Panc1 (cell line): ENCODE measurements at regions not wholly inside any gene's neighbourhood (a gene's known extent, or its start where the extent isn't known, plus 50 kb on each side); places are given as distances from the start of the nearest gene placed in this dataset.
A peak's percentile ranks its signal among the peaks of the same experiment; 100 is the strongest.

Experiments
- ATAC-seq: fragments of 200-7000 bp; cut with Tn5 transposase; 2 replicates; pipeline ENCODE4 v1.9.1; 2020; ENCODE audit warnings: mild to moderate bottlenecking, moderate library complexity
- BruUV-seq: library from RNA; stranded (reverse); fragments of 400-500 nt; replicated peaks from 2 replicates; lab custom pipeline; 2021; lab: Mats Ljungman, UMichigan
- CTCF ChIA-PET: fragments of 300-600 bp; sonication (Branson Sonifier 250); formaldehyde crosslinking; loops from one replicate; lab custom pipeline; 2022; ENCODE audit warnings: antibody characterized with exemption; lab: Charles Lee
- POLR2A ChIA-PET: fragments of 300-600 bp; sonication (Branson Sonifier 250); formaldehyde crosslinking; loops from one replicate; lab custom pipeline; 2022; ENCODE audit warnings: antibody characterized with exemption; lab: Charles Lee
- DNase-seq: peaks from one replicate; pipeline ENCODE4 v3.0.0-alpha.2; 2010; ENCODE audit warnings: low read depth, low spot score
- H3K27ac ChIP-seq: 2 replicates; pipeline ENCODE4 v1.5.1; 2011; ENCODE audit warnings: mild to moderate bottlenecking, low read length, inconsistent platforms
- H3K27me3 ChIP-seq: fragments of 200-500 bp; sonication (Bioruptor generic); 2 replicates; pipeline ENCODE4 v1.6.0; 2014; ENCODE audit warnings: low read length, inconsistent platforms; ENCODE audit not compliant: control insufficient read depth, insufficient read depth
- H3K36me3 ChIP-seq: fragments of 200-500 bp; sonication (Bioruptor generic); 2 replicates; pipeline ENCODE4 v1.5.1; 2014; ENCODE audit warnings: inconsistent platforms, mild to moderate bottlenecking, low read length, moderate library complexity; ENCODE audit not compliant: control insufficient read depth, insufficient read depth
- H3K4me1 ChIP-seq: 2 replicates; pipeline ENCODE4 v1.5.1; 2011; ENCODE audit warnings: inconsistent platforms, mild to moderate bottlenecking, low read length, moderate library complexity; ENCODE audit not compliant: control insufficient read depth, insufficient read depth
- H3K4me3 ChIP-seq, 2 experiments: 2 replicates each; pipeline ENCODE4 v1.5.1; 2011 to 2012; ENCODE audit warnings: low read depth in 2 of 2, low read length in 2 of 2, mild to moderate bottlenecking in 2 of 2, inconsistent platforms in 1 of 2, moderate library complexity in 1 of 2
- H3K9me3 ChIP-seq: fragments of 200-500 bp; sonication (Bioruptor generic); 2 replicates; pipeline ENCODE4 v1.5.1; 2014; ENCODE audit warnings: low read depth, mild to moderate bottlenecking, inconsistent platforms, low read length, moderate library complexity; ENCODE audit not compliant: control insufficient read depth, insufficient read depth
- CTCF ChIP-seq: fragments of 450-650 bp; IDR thresholded peaks from 2 replicates; pipeline ENCODE4 v1.5.1; 2017; ENCODE audit warnings: mild to moderate bottlenecking
- POLR2AphosphoS5 ChIP-seq: IDR thresholded peaks from 2 replicates; pipeline ENCODE4 v1.6.1; 2012; ENCODE audit warnings: mild to moderate bottlenecking, low read depth, low read length, moderate library complexity
- REST ChIP-seq, 2 experiments: IDR thresholded peaks; 2 replicates each; pipeline ENCODE4 v1.6.1; 2011 to 2012; ENCODE audit warnings: low read depth in 2 of 2, control low read depth in 1 of 2, low read length in 1 of 2, mild to moderate bottlenecking in 1 of 2, moderate library complexity in 1 of 2; ENCODE audit not compliant: insufficient read depth in 1 of 2
- SIN3A ChIP-seq: IDR thresholded peaks from 2 replicates; pipeline ENCODE4 v1.6.1; 2012; ENCODE audit warnings: low read depth, mild to moderate bottlenecking, low read length, moderate library complexity, borderline replicate concordance; ENCODE audit not compliant: insufficient read depth
- TCF7L2 ChIP-seq: IDR thresholded peaks from 2 replicates; pipeline ENCODE4 v1.6.1; 2011; ENCODE audit warnings: mild to moderate bottlenecking, low read depth, low read length, inconsistent platforms
- in situ Hi-C: cut with HindIII; loops from 2 replicates; pipeline ENCODE4 v1.10.0; 2016; ENCODE audit warnings: low sequenced_read_pairs, low pct_unique_long_range_greater_than_20kb
- intact Hi-C: fragments of 100-400 bp; cut with micrococcal nuclease; formaldehyde crosslinking; loops from one replicate; pipeline ENCODE4 v1.10.0; 2022; ENCODE audit not compliant: unreplicated experiment

- in situ Hi-C loops = no loop called here
- Histone ChIP-seq H3K9me3 (peaks cover 4% of the 10 kb centered on the region; the same call in 1 of the 2 replicates), H3K27ac (no peak overlapping the region), H3K4me1 (peaks cover 7% of the 10 kb centered on the region), H3K27me3 (no peaks in the 10 kb centered on the region), H3K36me3 (no peaks in the 10 kb centered on the region), H3K4me3 (no peak overlapping the region)
- ATAC-seq = no peak
- intact Hi-C loops = no loop called here
- TF ChIP-seq POLR2AphosphoS5 (no peak), CTCF (no peak), TCF7L2 (no peak), REST (IDR thresholded peaks at IDR 0.05; ENCODE audit: insufficient read depth in 1 of 2, low read depth in 2 of 2, low read length in 1 of 2) (no peak), SIN3A (no peak)
- ChIA-PET POLR2A (no interaction called here), CTCF (no interaction called here)
- DNase-seq = no peak
- no TSS peak for BruUV-seq
Observed at GRCh38 chr13:50384724-50385123, 369.5 kb downstream of the KCNRG start.

GRCh38 chr13:50386541-50387050 lies 371.4 kb downstream of the KCNRG start:
- no peak for DNase-seq
- POLR2A ChIA-PET = no interaction called here
- no peak; the same call in 1 of the 2 replicates for ATAC-seq
- Histone ChIP-seq H3K4me3 (no peak overlapping the region), H3K27me3 (no peaks in the 10 kb centered on the region), H3K4me1 (peaks cover 7% of the 10 kb centered on the region), H3K9me3 (no peaks in the 10 kb centered on the region), H3K36me3 (no peaks in the 10 kb centered on the region), H3K27ac (peak overlapping the region; percentile 61; the same call in 1 of the 2 replicates)
- CTCF ChIA-PET = interaction anchor here (0.6 to 0.7 kb wide), 2 partner anchors 124 to 412 kb away, joined by 3 to 6 read pairs; no protein-coding TSS in a partner anchor
- intact Hi-C loops = no loop called here
- in situ Hi-C loops = no loop called here
- BruUV-seq = no TSS peak
- TF ChIP-seq TCF7L2 = no peak
- no peak for TF ChIP-seq REST (IDR thresholded peaks at IDR 0.05; ENCODE audit: insufficient read depth in 1 of 2, low read depth in 2 of 2, low read length in 1 of 2)
- TF ChIP-seq SIN3A = no peak
- TF ChIP-seq POLR2AphosphoS5 = no peak
- no peak for TF ChIP-seq CTCF
